ENCODE measurements at regions not wholly inside any gene's neighbourhood (a gene's known extent, or its start where the extent isn't known, plus 50 kb on each side); places are given as distances from the start of the nearest gene placed in this dataset.

- no peak overlapping the region for H3K4me3 Mint-ChIP-seq
- Histone ChIP-seq H3K4me3 (no peak overlapping the region), H3K79me2 (replicated peaks; ENCODE audit: insufficient read depth) (no peaks in the 10 kb centered on the region), H3K9me2 (ENCODE audit: insufficient read depth) (no peaks in the 10 kb centered on the region), H3K4me1 (ENCODE audit: insufficient read depth) (no peaks in the 10 kb centered on the region), H3K4me2 (no peak overlapping the region), H4K20me1 (replicated peaks; ENCODE audit: insufficient read depth) (no peaks in the 10 kb centered on the region), H3K27me3 (ENCODE audit: insufficient read depth) (no peaks in the 10 kb centered on the region), H3K36me3 (ENCODE audit: insufficient read depth) (no peaks in the 10 kb centered on the region), H2AFZ (no peak overlapping the region), H3F3A (replicated peaks; ENCODE audit: low read depth) (no peaks in the 10 kb centered on the region), H3K27ac (ENCODE audit: low read depth) (no peak overlapping the region)
- H3K9me3 Mint-ChIP-seq: peaks cover 1% of the 10 kb centered on the region; the same call in 2 of the 3 replicates
- DNase-seq (ENCODE audit: low spot score): no peak
- ATAC-seq: no peak
- H3K27me3 Mint-ChIP-seq (ENCODE audit: insufficient read depth, low read depth, poor library complexity): no peaks in the 10 kb centered on the region
- TF ChIP-seq STAT1 (IDR thresholded peaks at IDR 0.05; ENCODE audit: unreplicated experiment): no peak
- TF ChIP-seq CTCF (conservative IDR thresholded peaks at IDR 0.05; ENCODE audit: low read depth in 2 of 2): no peak
- TF ChIP-seq ZNF114 (CRISPR knock-in tag; IDR thresholded peaks at IDR 0.05): no peak
- no peak for TF ChIP-seq ZNF462 (CRISPR knock-in tag; IDR thresholded peaks at IDR 0.05)
- TF ChIP-seq CREB1 (CRISPR knock-in tag; IDR thresholded peaks at IDR 0.05; ENCODE audit: low read depth): no peak
- TF ChIP-seq, protein P1, sequence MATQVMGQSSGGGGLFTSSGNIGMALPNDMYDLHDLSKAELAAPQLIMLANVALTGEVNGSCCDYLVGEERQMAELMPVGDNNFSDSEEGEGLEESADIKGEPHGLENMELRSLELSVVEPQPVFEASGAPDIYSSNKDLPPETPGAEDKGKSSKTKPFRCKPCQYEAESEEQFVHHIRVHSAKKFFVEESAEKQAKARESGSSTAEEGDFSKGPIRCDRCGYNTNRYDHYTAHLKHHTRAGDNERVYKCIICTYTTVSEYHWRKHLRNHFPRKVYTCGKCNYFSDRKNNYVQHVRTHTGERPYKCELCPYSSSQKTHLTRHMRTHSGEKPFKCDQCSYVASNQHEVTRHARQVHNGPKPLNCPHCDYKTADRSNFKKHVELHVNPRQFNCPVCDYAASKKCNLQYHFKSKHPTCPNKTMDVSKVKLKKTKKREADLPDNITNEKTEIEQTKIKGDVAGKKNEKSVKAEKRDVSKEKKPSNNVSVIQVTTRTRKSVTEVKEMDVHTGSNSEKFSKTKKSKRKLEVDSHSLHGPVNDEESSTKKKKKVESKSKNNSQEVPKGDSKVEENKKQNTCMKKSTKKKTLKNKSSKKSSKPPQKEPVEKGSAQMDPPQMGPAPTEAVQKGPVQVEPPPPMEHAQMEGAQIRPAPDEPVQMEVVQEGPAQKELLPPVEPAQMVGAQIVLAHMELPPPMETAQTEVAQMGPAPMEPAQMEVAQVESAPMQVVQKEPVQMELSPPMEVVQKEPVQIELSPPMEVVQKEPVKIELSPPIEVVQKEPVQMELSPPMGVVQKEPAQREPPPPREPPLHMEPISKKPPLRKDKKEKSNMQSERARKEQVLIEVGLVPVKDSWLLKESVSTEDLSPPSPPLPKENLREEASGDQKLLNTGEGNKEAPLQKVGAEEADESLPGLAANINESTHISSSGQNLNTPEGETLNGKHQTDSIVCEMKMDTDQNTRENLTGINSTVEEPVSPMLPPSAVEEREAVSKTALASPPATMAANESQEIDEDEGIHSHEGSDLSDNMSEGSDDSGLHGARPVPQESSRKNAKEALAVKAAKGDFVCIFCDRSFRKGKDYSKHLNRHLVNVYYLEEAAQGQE (IDR thresholded peaks at IDR 0.05; ENCODE audit: unreplicated experiment): no peak
- TF ChIP-seq, protein P2, sequence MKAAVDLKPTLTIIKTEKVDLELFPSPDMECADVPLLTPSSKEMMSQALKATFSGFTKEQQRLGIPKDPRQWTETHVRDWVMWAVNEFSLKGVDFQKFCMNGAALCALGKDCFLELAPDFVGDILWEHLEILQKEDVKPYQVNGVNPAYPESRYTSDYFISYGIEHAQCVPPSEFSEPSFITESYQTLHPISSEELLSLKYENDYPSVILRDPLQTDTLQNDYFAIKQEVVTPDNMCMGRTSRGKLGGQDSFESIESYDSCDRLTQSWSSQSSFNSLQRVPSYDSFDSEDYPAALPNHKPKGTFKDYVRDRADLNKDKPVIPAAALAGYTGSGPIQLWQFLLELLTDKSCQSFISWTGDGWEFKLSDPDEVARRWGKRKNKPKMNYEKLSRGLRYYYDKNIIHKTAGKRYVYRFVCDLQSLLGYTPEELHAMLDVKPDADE (IDR thresholded peaks at IDR 0.05): no peak
- TF ChIP-seq NANOG (IDR thresholded peaks at IDR 0.05; ENCODE audit: borderline replicate concordance): no peak
- no peak for TF ChIP-seq JUNB (IDR thresholded peaks at IDR 0.05; ENCODE audit: unreplicated experiment)
- TF ChIP-seq EZH2 (IDR thresholded peaks at IDR 0.05; ENCODE audit: low read depth, unreplicated experiment): no peak
- TF ChIP-seq ZNF331 (CRISPR knock-in tag; IDR thresholded peaks at IDR 0.05; ENCODE audit: low read depth): no peak
- TF ChIP-seq POLR2AphosphoS5 (IDR thresholded peaks at IDR 0.05; ENCODE audit: low read depth): no peak
- no peak for TF ChIP-seq EZH2phosphoT487 (IDR thresholded peaks at IDR 0.05; ENCODE audit: unreplicated experiment)
- peaks cover 2% of the 10 kb centered on the region; the same call in 2 of the 3 replicates for H3K4me1 Mint-ChIP-seq
- H3K27ac Mint-ChIP-seq: no peak overlapping the region
- peaks cover under 1% of the 10 kb centered on the region; the same call in 2 of the 3 replicates for H3K36me3 Mint-ChIP-seq (ENCODE audit: low read depth)
These were observed 1886.0 kb upstream of the PCDH7 start for GRCh38 chr4:28834120-28834519.
